Smooth muscle cell (in vitro differentiated cells): ENCODE measurements at regions not wholly inside any gene's neighbourhood (a gene's known extent, or its start where the extent isn't known, plus 50 kb on each side); places are given as distances from the start of the nearest gene placed in this dataset.

Experiments used
- DNase-seq: peaks from one replicate; lab custom pipeline; 2025; ENCODE audit not compliant: unreplicated experiment; lab: John Stamatoyannopoulos, UW
- H2AFZ ChIP-seq: fragments of 200-600 bp; sonication (generic); 2 replicates; pipeline ENCODE4 v1.6.0; 2016; ENCODE audit warnings: antibody characterized with exemption, low read depth, mild to moderate bottlenecking
- H3F3A ChIP-seq: fragments of 200-600 bp; sonication (generic); 2 replicates; pipeline ENCODE4 v1.6.0; 2017; ENCODE audit warnings: antibody characterized with exemption, low read depth
- H3K27ac ChIP-seq: fragments of 200-600 bp; sonication (generic); 2 replicates; pipeline ENCODE4 v1.5.1; 2016; ENCODE audit warnings: low read depth, mild to moderate bottlenecking
- H3K27me3 ChIP-seq: fragments of 200-600 bp; sonication (generic); 2 replicates; pipeline ENCODE4 v1.6.1; 2016; ENCODE audit warnings: low read depth, mild to moderate bottlenecking
- H3K36me3 ChIP-seq: fragments of 200-600 bp; sonication (generic); 2 replicates; pipeline ENCODE4 v1.5.1; 2016; ENCODE audit warnings: low read depth
- H3K4me1 ChIP-seq: fragments of 200-600 bp; sonication (generic); 2 replicates; pipeline ENCODE4 v1.5.1; 2016; ENCODE audit warnings: low read depth
- H3K4me2 ChIP-seq: fragments of 200-600 bp; sonication (generic); 2 replicates; pipeline ENCODE4 v1.6.0; 2016; ENCODE audit warnings: mild to moderate bottlenecking
- H3K4me3 ChIP-seq: fragments of 200-600 bp; sonication (generic); 2 replicates; pipeline ENCODE4 v1.5.1; 2016; ENCODE audit warnings: mild to moderate bottlenecking
- H3K79me2 ChIP-seq: fragments of 200-600 bp; sonication (generic); 2 replicates; pipeline ENCODE4 v1.6.0; 2016; ENCODE audit warnings: low read depth, mild to moderate bottlenecking
- H3K9ac ChIP-seq: fragments of 200-600 bp; sonication (generic); 2 replicates; pipeline ENCODE4 v1.6.0; 2016; ENCODE audit warnings: low read depth
- H3K9me3 ChIP-seq: fragments of 200-600 bp; sonication (generic); replicated peaks from 2 replicates; pipeline ENCODE4 v1.5.1; 2016; ENCODE audit warnings: low read depth
- H4K20me1 ChIP-seq: fragments of 200-600 bp; sonication (generic); 2 replicates; pipeline ENCODE4 v1.6.0; 2016; ENCODE audit warnings: low read depth
- CTCF ChIP-seq: fragments of 200-600 bp; sonication (generic); IDR thresholded peaks from 2 replicates; pipeline ENCODE4 v1.5.1; 2017; ENCODE audit warnings: borderline replicate concordance, mild to moderate bottlenecking, antibody characterized with exemption; ENCODE audit not compliant: insufficient read depth, poor library complexity, severe bottlenecking
- WGBS: methylation state at CpG from one replicate; pipeline ENCODE4 v1.1.7; 2016; ENCODE audit warnings: low lambda C conversion rate; 5-methylcytosine and 5-hydroxymethylcytosine counted together

GRCh38 chr18:70688286-70688685, 399.4 kb downstream of the SOCS6 start:
- Histone ChIP-seq H3K9ac (no peak overlapping the region), H3K36me3 (no peaks in the 10 kb centered on the region), H3K4me3 (no peak overlapping the region), H3K79me2 (no peaks in the 10 kb centered on the region), H3K4me2 (no peak overlapping the region), H3K4me1 (no peaks in the 10 kb centered on the region), H4K20me1 (no peaks in the 10 kb centered on the region), H3K27me3 (no peaks in the 10 kb centered on the region), H3F3A (no peaks in the 10 kb centered on the region), H3K27ac (no peak overlapping the region), H3K9me3 (no peaks in the 10 kb centered on the region), H2AFZ (no peak overlapping the region)
- no peak for DNase-seq
- TF ChIP-seq CTCF: no peak
- WGBS: 74% methylated on average over 1 of the region's 1 CpG

GRCh38 chr18:70684821-70685220, 396.0 kb downstream of the SOCS6 start:
- no peaks in the 10 kb centered on the region for H3K4me1 ChIP-seq
- H3K27me3 ChIP-seq: no peaks in the 10 kb centered on the region
- H3K36me3 ChIP-seq: no peaks in the 10 kb centered on the region
- H3K4me2 ChIP-seq: no peak overlapping the region
- H3K79me2 ChIP-seq: no peaks in the 10 kb centered on the region
- no peaks in the 10 kb centered on the region for H3F3A ChIP-seq
- no peak for TF ChIP-seq CTCF
- 96% methylated on average over 2 of the region's 2 CpGs for WGBS
- DNase-seq: no peak
- H4K20me1 ChIP-seq: no peaks in the 10 kb centered on the region
- H3K4me3 ChIP-seq: no peak overlapping the region
- no peaks in the 10 kb centered on the region for H3K9me3 ChIP-seq
- H3K27ac ChIP-seq: no peak overlapping the region
- H2AFZ ChIP-seq: no peak overlapping the region
- H3K9ac ChIP-seq: no peak overlapping the region

- H3K4me2 ChIP-seq: no peak overlapping the region
- no peaks in the 10 kb centered on the region for H3K4me1 ChIP-seq
- H2AFZ ChIP-seq: no peak overlapping the region
- H3K4me3 ChIP-seq: no peak overlapping the region
- no peak overlapping the region for H3K27ac ChIP-seq
- no peaks in the 10 kb centered on the region for H3K9me3 ChIP-seq
- WGBS: 73% methylated on average over 5 of the region's 5 CpGs
- no peaks in the 10 kb centered on the region for H4K20me1 ChIP-seq
- H3F3A ChIP-seq: no peaks in the 10 kb centered on the region
- H3K27me3 ChIP-seq: no peaks in the 10 kb centered on the region
- H3K9ac ChIP-seq: no peak overlapping the region
- no peak for DNase-seq
- TF ChIP-seq CTCF: no peak
- H3K79me2 ChIP-seq: no peaks in the 10 kb centered on the region
- H3K36me3 ChIP-seq: no peaks in the 10 kb centered on the region
Measured at GRCh38 chr18:70683263-70683662, 394.4 kb downstream of the SOCS6 start.

GRCh38 chr18:70674896-70675295, 386.1 kb downstream of the SOCS6 start:
- Histone ChIP-seq H2AFZ (no peak overlapping the region), H3K4me3 (no peak overlapping the region), H3K27me3 (no peaks in the 10 kb centered on the region), H3K9ac (no peak overlapping the region), H3K4me1 (no peaks in the 10 kb centered on the region), H3F3A (no peaks in the 10 kb centered on the region), H3K4me2 (no peak overlapping the region), H3K79me2 (no peaks in the 10 kb centered on the region), H3K27ac (no peak overlapping the region), H3K9me3 (no peaks in the 10 kb centered on the region), H3K36me3 (no peaks in the 10 kb centered on the region), H4K20me1 (no peaks in the 10 kb centered on the region)
- WGBS: 85% methylated on average over 3 of the region's 3 CpGs
- DNase-seq: no peak
- TF ChIP-seq CTCF: no peak
